ENCODE measurements at regions not wholly inside any gene's neighbourhood (a gene's known extent, or its start where the extent isn't known, plus 50 kb on each side); places are given as distances from the start of the nearest gene placed in this dataset.

- H3K27ac Mint-ChIP-seq = no peak overlapping the region
- no peaks in the 10 kb centered on the region for H3K4me1 Mint-ChIP-seq
- ChIA-PET CTCF (no interaction called here), POLR2A (no interaction called here)
- H3K27me3 Mint-ChIP-seq = no peaks in the 10 kb centered on the region
- H3K36me3 Mint-ChIP-seq (ENCODE audit: low read depth) = no peaks in the 10 kb centered on the region
- no peak for DNase-seq
- no peak overlapping the region for H3K4me3 Mint-ChIP-seq
- no peaks in the 10 kb centered on the region for H3K9me3 Mint-ChIP-seq
These were observed 362.7 kb upstream of the AZI2 start for GRCh38 chr3:28711293-28711692.

DNA sequence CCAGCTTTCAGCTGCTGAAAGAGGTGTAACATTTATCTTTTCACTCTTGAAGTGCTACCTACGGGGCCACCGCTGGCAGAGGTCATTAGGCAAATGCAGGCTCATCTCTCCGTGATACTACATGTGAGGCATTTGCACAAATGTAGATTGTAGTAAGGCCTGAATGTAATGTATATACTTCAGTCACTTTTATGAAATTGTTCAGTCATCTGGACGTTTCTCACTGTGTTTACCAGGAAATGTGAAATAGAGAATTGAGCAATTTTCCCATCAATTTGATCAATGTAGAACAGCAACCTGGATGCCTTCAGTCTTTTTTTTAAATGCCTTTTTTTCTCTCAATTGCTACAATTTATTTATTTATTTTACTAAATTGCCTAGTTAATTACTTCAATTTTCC is 368.3 kb upstream of the AZI2 start:
- no peaks in the 10 kb centered on the region for H3K36me3 Mint-ChIP-seq (ENCODE audit: low read depth)
- no peak overlapping the region for H3K4me3 Mint-ChIP-seq
- H3K9me3 Mint-ChIP-seq = no peaks in the 10 kb centered on the region
- H3K4me1 Mint-ChIP-seq = no peaks in the 10 kb centered on the region
- H3K27ac Mint-ChIP-seq = no peak overlapping the region
- CTCF ChIA-PET = no interaction called here
- DNase-seq = no peak
- POLR2A ChIA-PET = no interaction called here
- no peaks in the 10 kb centered on the region for H3K27me3 Mint-ChIP-seq

GRCh38 chr3:28718074-28718849 is 369.6 kb upstream of the AZI2 start:
- Mint-ChIP-seq H3K4me3 (no peak overlapping the region), H3K9me3 (no peaks in the 10 kb centered on the region), H3K36me3 (ENCODE audit: low read depth) (no peaks in the 10 kb centered on the region), H3K27me3 (no peaks in the 10 kb centered on the region), H3K4me1 (no peaks in the 10 kb centered on the region), H3K27ac (no peak overlapping the region)
- no peak for DNase-seq
- CTCF ChIA-PET = no interaction called here
- POLR2A ChIA-PET = no interaction called here

GRCh38 chr3:28726840-28727239 is 378.2 kb upstream of the AZI2 start:
- Mint-ChIP-seq H3K4me3 (no peak overlapping the region), H3K9me3 (peaks cover 3% of the 10 kb centered on the region), H3K27me3 (no peaks in the 10 kb centered on the region), H3K36me3 (ENCODE audit: low read depth) (no peaks in the 10 kb centered on the region), H3K4me1 (no peaks in the 10 kb centered on the region), H3K27ac (no peak overlapping the region)
- POLR2A ChIA-PET = no interaction called here
- CTCF ChIA-PET = no interaction called here
- DNase-seq = no peak

DNA sequence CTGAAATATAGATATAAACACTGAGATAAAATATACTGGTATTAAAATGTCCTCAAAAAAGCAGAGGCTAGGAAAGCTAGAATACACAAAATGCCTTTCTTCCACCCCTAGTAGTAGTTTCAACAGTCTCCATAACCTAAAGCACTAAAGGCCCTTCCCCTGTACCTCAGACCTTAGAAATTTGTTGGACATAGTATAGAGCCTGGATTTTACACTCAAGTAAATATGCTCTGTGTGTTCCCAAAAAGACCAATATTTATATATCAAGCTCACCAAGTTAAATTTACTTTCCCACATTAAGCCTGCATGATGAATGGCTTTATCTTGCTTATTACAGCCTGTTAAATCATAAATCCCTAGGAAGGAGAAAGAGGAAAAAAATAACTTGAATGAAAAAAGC is 378.7 kb upstream of the AZI2 start:
- ChIA-PET POLR2A (no interaction called here), CTCF (no interaction called here)
- H3K4me1 Mint-ChIP-seq = no peaks in the 10 kb centered on the region
- H3K4me3 Mint-ChIP-seq = no peak overlapping the region
- no peak for DNase-seq
- H3K9me3 Mint-ChIP-seq = peaks cover 5% of the 10 kb centered on the region
- no peak overlapping the region for H3K27ac Mint-ChIP-seq
- H3K27me3 Mint-ChIP-seq = no peaks in the 10 kb centered on the region
- no peaks in the 10 kb centered on the region for H3K36me3 Mint-ChIP-seq (ENCODE audit: low read depth)

DNA sequence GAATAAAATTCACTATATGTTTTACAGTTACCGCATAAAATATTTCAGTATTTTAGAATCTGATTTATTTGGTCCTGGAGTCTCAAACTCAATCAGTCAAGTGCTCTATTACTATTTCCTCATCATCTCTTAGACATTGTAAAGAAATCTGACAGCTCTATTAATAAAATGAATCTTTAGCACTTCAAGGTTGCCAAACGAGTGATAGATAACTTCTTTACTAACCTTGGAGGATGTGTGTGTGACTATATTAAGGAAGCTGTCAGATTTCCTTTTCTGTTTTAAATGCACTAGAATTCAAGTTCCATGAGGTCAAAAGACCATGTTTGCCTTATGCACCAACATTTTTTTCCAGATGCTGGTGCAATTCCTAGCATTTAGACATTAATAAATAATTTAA is 389.8 kb upstream of the AZI2 start:
- Mint-ChIP-seq H3K36me3 (ENCODE audit: low read depth) (no peaks in the 10 kb centered on the region), H3K9me3 (peaks cover 7% of the 10 kb centered on the region), H3K4me3 (no peak overlapping the region), H3K27ac (no peak overlapping the region), H3K27me3 (peaks cover 3% of the 10 kb centered on the region), H3K4me1 (no peaks in the 10 kb centered on the region)
- DNase-seq = no peak
- ChIA-PET CTCF (no interaction called here), POLR2A (no interaction called here)

DNA sequence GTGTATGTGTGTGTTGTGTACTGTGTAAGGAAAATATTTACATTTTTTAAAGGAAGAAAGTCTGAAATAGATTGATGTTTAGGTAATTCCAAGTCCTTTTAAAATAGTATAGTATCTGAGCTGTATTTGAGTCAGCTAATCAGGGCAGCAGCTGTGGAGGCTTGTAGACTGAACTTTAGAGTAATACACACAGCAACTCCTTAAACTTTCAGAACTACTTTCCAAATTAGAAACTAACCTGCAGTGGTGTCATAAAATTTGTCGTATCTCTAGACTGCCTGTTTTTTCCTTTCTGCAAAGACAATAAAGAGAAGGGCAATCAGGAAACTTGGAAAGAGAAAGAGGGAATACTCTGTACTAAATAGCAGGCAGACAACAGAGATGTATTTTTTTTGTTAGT is 391.0 kb upstream of the AZI2 start:
- DNase-seq = no peak
- ChIA-PET CTCF (no interaction called here), POLR2A (no interaction called here)
- no peaks in the 10 kb centered on the region for H3K36me3 Mint-ChIP-seq (ENCODE audit: low read depth)
- H3K4me3 Mint-ChIP-seq = no peak overlapping the region
- H3K9me3 Mint-ChIP-seq = peaks cover 2% of the 10 kb centered on the region
- H3K27ac Mint-ChIP-seq = no peak overlapping the region
- no peaks in the 10 kb centered on the region for H3K4me1 Mint-ChIP-seq
- H3K27me3 Mint-ChIP-seq = peaks cover 3% of the 10 kb centered on the region

- no peak overlapping the region for H3K4me3 Mint-ChIP-seq
- ChIA-PET CTCF (no interaction called here), POLR2A (no interaction called here)
- no peak for DNase-seq
- H3K27me3 Mint-ChIP-seq = peaks cover 2% of the 10 kb centered on the region
- H3K4me1 Mint-ChIP-seq = no peaks in the 10 kb centered on the region
- H3K27ac Mint-ChIP-seq = no peak overlapping the region
- no peaks in the 10 kb centered on the region for H3K9me3 Mint-ChIP-seq
- no peaks in the 10 kb centered on the region for H3K36me3 Mint-ChIP-seq (ENCODE audit: low read depth)
These were observed 394.6 kb upstream of the AZI2 start for GRCh38 chr3:28743271-28743670.

- H3K4me3 Mint-ChIP-seq = no peak overlapping the region
- H3K4me1 Mint-ChIP-seq = no peaks in the 10 kb centered on the region
- no peak for DNase-seq
- H3K27ac Mint-ChIP-seq = no peak overlapping the region
- CTCF ChIA-PET = no interaction called here
- no peaks in the 10 kb centered on the region for H3K36me3 Mint-ChIP-seq (ENCODE audit: low read depth)
- peaks cover 3% of the 10 kb centered on the region for H3K9me3 Mint-ChIP-seq
- peaks cover 2% of the 10 kb centered on the region for H3K27me3 Mint-ChIP-seq
- POLR2A ChIA-PET = no interaction called here
These were observed 395.2 kb upstream of the AZI2 start for GRCh38 chr3:28743831-28744230.

GRCh38 chr3:28745436-28745835 is 396.8 kb upstream of the AZI2 start:
- ChIA-PET CTCF (no interaction called here), POLR2A (no interaction called here)
- Mint-ChIP-seq H3K9me3 (peaks cover 11% of the 10 kb centered on the region), H3K36me3 (ENCODE audit: low read depth) (no peaks in the 10 kb centered on the region), H3K27ac (no peak overlapping the region), H3K4me3 (no peak overlapping the region), H3K27me3 (peaks cover 2% of the 10 kb centered on the region), H3K4me1 (no peaks in the 10 kb centered on the region)
- no peak for DNase-seq

GRCh38 chr3:28745916-28746617 is 397.4 kb upstream of the AZI2 start:
- Mint-ChIP-seq H3K27ac (no peak overlapping the region), H3K4me3 (no peak overlapping the region), H3K36me3 (ENCODE audit: low read depth) (no peaks in the 10 kb centered on the region), H3K27me3 (peaks cover 2% of the 10 kb centered on the region), H3K4me1 (no peaks in the 10 kb centered on the region), H3K9me3 (peaks cover 16% of the 10 kb centered on the region)
- ChIA-PET CTCF (no interaction called here), POLR2A (no interaction called here)
- no peak for DNase-seq

- no peaks in the 10 kb centered on the region for H3K4me1 Mint-ChIP-seq
- no peak overlapping the region for H3K4me3 Mint-ChIP-seq
- POLR2A ChIA-PET = no interaction called here
- DNase-seq = no peak
- CTCF ChIA-PET = no interaction called here
- H3K27me3 Mint-ChIP-seq = no peaks in the 10 kb centered on the region
- no peaks in the 10 kb centered on the region for H3K36me3 Mint-ChIP-seq (ENCODE audit: low read depth)
- peaks cover 19% of the 10 kb centered on the region for H3K9me3 Mint-ChIP-seq
- H3K27ac Mint-ChIP-seq = no peak overlapping the region
These were observed 398.4 kb upstream of the AZI2 start for GRCh38 chr3:28746990-28747389.

- Mint-ChIP-seq H3K27ac (no peak overlapping the region), H3K4me3 (no peak overlapping the region), H3K4me1 (no peaks in the 10 kb centered on the region), H3K36me3 (ENCODE audit: low read depth) (no peaks in the 10 kb centered on the region), H3K9me3 (peaks cover 19% of the 10 kb centered on the region), H3K27me3 (no peaks in the 10 kb centered on the region)
- POLR2A ChIA-PET = no interaction called here
- CTCF ChIA-PET = no interaction called here
- no peak for DNase-seq
These were observed 403.2 kb upstream of the AZI2 start for GRCh38 chr3:28751864-28752263.

- POLR2A ChIA-PET = no interaction called here
- DNase-seq = no peak
- no peaks in the 10 kb centered on the region for H3K27me3 Mint-ChIP-seq
- no peak overlapping the region for H3K4me3 Mint-ChIP-seq
- H3K9me3 Mint-ChIP-seq = peaks cover 19% of the 10 kb centered on the region
- CTCF ChIA-PET = no interaction called here
- no peaks in the 10 kb centered on the region for H3K36me3 Mint-ChIP-seq (ENCODE audit: low read depth)
- no peaks in the 10 kb centered on the region for H3K4me1 Mint-ChIP-seq
- no peak overlapping the region for H3K27ac Mint-ChIP-seq
These were observed 403.7 kb upstream of the AZI2 start for GRCh38 chr3:28752290-28752689.
